Aorta (tissue), 5 donors: ENCODE measurements at regions not wholly inside any gene's neighbourhood (a gene's known extent, or its start where the extent isn't known, plus 50 kb on each side); places are given as distances from the start of the nearest gene placed in this dataset.

Experiments used
- ATAC-seq: fragments of 200-7000 bp; cut with Tn5 transposase; one replicate; pipeline ENCODE4 v1.9.1; 2022; ENCODE audit warnings: moderate library complexity; ENCODE audit not compliant: low FRiP score
- DNase-seq, 2 donors: peaks; one replicate each; pipeline ENCODE4 v3.0.0-alpha.2; 2020
- H3K27ac ChIP-seq, 2 donors: one replicate each; pipeline ENCODE4 v1.5.1; 2013; ENCODE audit warnings: low read length in 2 of 2, mild to moderate bottlenecking in 2 of 2, moderate library complexity in 2 of 2, control low read depth in 1 of 2, inconsistent platforms in 1 of 2, low read depth in 1 of 2
- H3K27me3 ChIP-seq, 2 donors: one replicate each; pipeline ENCODE4 v1.6.1; 2013; ENCODE audit warnings: control low read depth in 1 of 2, low read length in 1 of 2, mild to moderate bottlenecking in 1 of 2, moderate library complexity in 1 of 2; ENCODE audit not compliant: insufficient read depth in 2 of 2, control insufficient read depth in 1 of 2
- H3K36me3 ChIP-seq, 2 donors: one replicate each; pipeline ENCODE4 v1.6.1; 2013; ENCODE audit warnings: control low read depth in 1 of 2, low read length in 1 of 2, mild to moderate bottlenecking in 1 of 2; ENCODE audit not compliant: insufficient read depth in 2 of 2, control insufficient read depth in 1 of 2
- H3K4me1 ChIP-seq, 2 donors: one replicate each; pipeline ENCODE4 v1.6.1; 2013; ENCODE audit warnings: low read length in 2 of 2, control low read depth in 1 of 2, mild to moderate bottlenecking in 1 of 2, moderate library complexity in 1 of 2; ENCODE audit not compliant: insufficient read depth in 2 of 2, control insufficient read depth in 1 of 2
- H3K4me3 ChIP-seq, 2 donors: one replicate each; pipeline ENCODE4 v1.5.1; 2013; ENCODE audit warnings: low read length in 2 of 2, control low read depth in 1 of 2, mild to moderate bottlenecking in 1 of 2
- H3K9me3 ChIP-seq: one replicate; pipeline ENCODE4 v1.6.1; 2013; ENCODE audit warnings: mild to moderate bottlenecking, low read length; ENCODE audit not compliant: control insufficient read depth
- WGBS, 2 donors: extraction: QIAGEN DNeasy Blood & Tissue Kit; methylation state at CpG; one replicate each; pipeline ENCODE4 v1.1.7; 2013; 5-methylcytosine and 5-hydroxymethylcytosine counted together
- intact Hi-C, 2 donors: fragments of 100-400 bp; cut with DNase I; formaldehyde crosslinking; loops; one replicate each; pipeline versions ENCODE4 v1.14.2 to v1.15.0; 2022
- donor health status: healthy with polysubstance abuse.
- donor health status: Bipolar disorder and iron deficiency.
- donor health status: DM: no; HTN: no; CAD: no.
- donor health status: DM: no; HTN: no; CAD: no.
- donor health status: DM: yes; HTN: yes; CAD: no.

- 93 to 96% methylated on average over 8 of the region's 8 CpGs for WGBS, 2 donors
- no peaks in the 10 kb centered on the region for H3K27me3 ChIP-seq
- ATAC-seq = no peak
- H3K4me3 ChIP-seq = no peak overlapping the region
- DNase-seq = no peak
- H3K27ac ChIP-seq = no peak overlapping the region
- no peaks in the 10 kb centered on the region for H3K36me3 ChIP-seq
- H3K9me3 ChIP-seq = peaks cover 4% of the 10 kb centered on the region
- intact Hi-C loops = no loop called here
- H3K4me1 ChIP-seq = no peaks in the 10 kb centered on the region
Measured at GRCh38 chr20:24359321-24360027, 110.0 kb upstream of the SYNDIG1 start.

DNA sequence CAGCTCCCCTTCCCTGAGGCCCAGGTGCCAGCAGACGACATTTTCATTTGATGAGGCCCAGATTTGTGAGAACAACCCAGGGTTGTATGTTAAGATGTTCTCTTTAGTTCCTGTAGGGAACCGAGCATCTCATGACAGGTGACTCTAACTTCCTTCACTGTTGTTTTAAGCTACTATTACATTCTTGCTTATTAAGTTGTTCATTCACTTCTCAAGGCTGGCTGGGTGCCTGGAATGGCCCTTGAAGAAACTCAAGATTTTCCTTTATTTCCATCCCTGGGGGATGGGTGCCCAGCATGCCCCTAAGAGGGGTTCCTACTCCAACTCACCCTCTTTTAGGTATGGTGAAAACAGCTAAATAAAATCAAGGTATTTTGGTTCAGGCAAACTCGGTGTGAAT is 111.5 kb upstream of the SYNDIG1 start:
- ATAC-seq = no peak
- H3K27me3 ChIP-seq = no peaks in the 10 kb centered on the region
- H3K9me3 ChIP-seq = peaks cover 4% of the 10 kb centered on the region
- no peaks in the 10 kb centered on the region for H3K36me3 ChIP-seq
- DNase-seq = no peak
- 81 to 87% methylated on average over 3 of the region's 3 CpGs for WGBS, 2 donors
- no peak overlapping the region for H3K27ac ChIP-seq
- no peak overlapping the region for H3K4me3 ChIP-seq
- H3K4me1 ChIP-seq = no peaks in the 10 kb centered on the region
- intact Hi-C loops = no loop called here

DNA sequence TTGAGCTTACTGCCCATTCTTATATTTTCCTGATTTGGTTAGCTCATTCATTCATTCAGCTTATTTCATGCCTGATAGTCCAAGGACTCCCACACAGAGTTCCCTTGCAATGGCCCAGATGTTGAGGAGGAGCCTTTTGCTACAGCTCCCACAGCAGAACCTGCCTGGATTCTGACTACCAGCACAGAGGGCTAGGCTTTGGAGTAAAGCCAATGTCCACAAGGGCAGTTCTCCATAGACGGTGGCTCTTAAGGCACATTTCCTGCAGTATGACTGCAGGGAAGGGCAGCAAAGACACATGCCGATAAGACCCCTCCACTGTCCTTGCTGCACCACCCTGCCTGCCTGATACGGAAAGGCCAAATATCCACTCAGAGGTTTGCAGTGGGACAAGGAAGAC is 112.3 kb upstream of the SYNDIG1 start:
- intact Hi-C loops = no loop called here
- DNase-seq (no peak), ATAC-seq (no peak)
- 33 to 46% methylated on average over 3 of the region's 3 CpGs for WGBS, 2 donors
- Histone ChIP-seq H3K27ac (no peak overlapping the region), H3K9me3 (peaks cover 4% of the 10 kb centered on the region), H3K36me3 (no peaks in the 10 kb centered on the region), H3K27me3 (no peaks in the 10 kb centered on the region), H3K4me3 (no peak overlapping the region), H3K4me1 (no peaks in the 10 kb centered on the region)

DNA sequence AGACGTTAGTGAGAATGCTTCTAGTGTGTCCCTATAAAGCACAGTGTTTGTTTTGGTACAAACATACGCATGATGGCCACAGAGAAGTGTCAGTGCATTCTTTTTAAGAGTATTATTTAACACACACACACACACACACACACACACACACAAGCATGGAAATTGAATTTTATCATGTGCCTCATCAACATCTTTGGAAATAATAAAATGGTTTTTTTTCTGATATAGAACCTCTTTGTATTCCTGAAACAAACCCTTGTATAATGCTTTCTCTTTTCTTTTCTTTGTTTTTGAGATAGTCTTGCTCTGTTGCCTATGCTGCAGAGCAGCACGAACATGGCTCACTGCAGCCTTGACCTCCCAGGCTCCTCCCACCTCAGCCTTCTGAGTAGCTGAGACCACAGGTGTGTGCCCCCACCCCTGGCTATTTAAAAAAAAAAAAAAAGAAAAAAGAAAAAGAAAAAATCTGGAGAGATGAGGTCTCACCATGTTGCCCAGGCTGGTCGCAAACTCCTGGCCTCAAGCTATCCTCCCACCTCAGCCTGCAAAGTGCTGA is 116.2 kb upstream of the SYNDIG1 start:
- intact Hi-C loops = no loop called here
- no peaks in the 10 kb centered on the region for H3K4me1 ChIP-seq
- H3K9me3 ChIP-seq = no peaks in the 10 kb centered on the region
- WGBS, 2 donors = 80 to 84% methylated on average over 4 of the region's 4 CpGs
- no peaks in the 10 kb centered on the region for H3K27me3 ChIP-seq
- H3K36me3 ChIP-seq = no peaks in the 10 kb centered on the region
- ATAC-seq (no peak), DNase-seq (no peak)
- no peak overlapping the region for H3K4me3 ChIP-seq
- no peak overlapping the region for H3K27ac ChIP-seq

- WGBS, 2 donors = 64 to 69% methylated on average over 7 of the region's 7 CpGs
- DNase-seq (no peak), ATAC-seq (peak; percentile 76)
- H3K27me3 ChIP-seq = no peaks in the 10 kb centered on the region
- no peak overlapping the region for H3K4me3 ChIP-seq
- intact Hi-C loops = no loop called here
- no peaks in the 10 kb centered on the region for H3K36me3 ChIP-seq
- no peaks in the 10 kb centered on the region for H3K9me3 ChIP-seq
- H3K27ac ChIP-seq = no peak overlapping the region
- no peaks in the 10 kb centered on the region for H3K4me1 ChIP-seq
Measured at GRCh38 chr20:24350923-24351368, 118.5 kb upstream of the SYNDIG1 start.

GRCh38 chr20:24341781-24342180 is 127.6 kb upstream of the SYNDIG1 start:
- no peak overlapping the region for H3K27ac ChIP-seq
- no peaks in the 10 kb centered on the region for H3K27me3 ChIP-seq
- intact Hi-C loops = no loop called here
- DNase-seq = no peak
- H3K36me3 ChIP-seq = no peaks in the 10 kb centered on the region
- no peaks in the 10 kb centered on the region for H3K9me3 ChIP-seq
- 56 to 64% methylated on average over 3 of the region's 3 CpGs for WGBS, 2 donors
- H3K4me1 ChIP-seq = no peaks in the 10 kb centered on the region
- ATAC-seq = no peak
- H3K4me3 ChIP-seq = no peak overlapping the region

DNA sequence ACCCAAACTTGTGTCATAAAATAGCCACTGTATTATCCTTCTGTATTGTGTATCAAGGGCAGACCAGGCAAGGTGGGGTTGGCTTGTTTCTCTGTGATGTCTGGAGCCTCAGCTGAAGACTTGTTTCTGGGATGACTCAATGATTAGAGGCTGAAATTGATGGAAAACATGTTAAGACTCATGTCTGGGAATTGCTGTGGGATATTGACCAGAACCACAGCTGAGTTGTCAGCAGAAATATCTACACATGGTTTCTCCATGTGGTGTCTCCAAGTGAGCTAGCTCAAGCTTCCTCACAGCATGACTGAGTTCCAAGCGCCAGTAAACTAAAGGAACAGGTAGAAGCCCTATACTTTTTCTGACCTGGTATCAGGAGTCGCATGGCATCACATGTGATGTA is 128.5 kb upstream of the SYNDIG1 start:
- Histone ChIP-seq H3K9me3 (no peaks in the 10 kb centered on the region), H3K4me1 (no peaks in the 10 kb centered on the region), H3K36me3 (no peaks in the 10 kb centered on the region), H3K27ac (no peak overlapping the region), H3K27me3 (no peaks in the 10 kb centered on the region), H3K4me3 (no peak overlapping the region)
- intact Hi-C loops = no loop called here
- 95% methylated on average over 2 of the region's 2 CpGs for WGBS, 2 donors
- no peak for DNase-seq
- no peak for ATAC-seq

GRCh38 chr20:24339210-24339641 is 130.2 kb upstream of the SYNDIG1 start:
- Histone ChIP-seq H3K27me3 (no peaks in the 10 kb centered on the region), H3K36me3 (no peaks in the 10 kb centered on the region), H3K4me3 (no peak overlapping the region), H3K9me3 (no peaks in the 10 kb centered on the region), H3K4me1 (no peaks in the 10 kb centered on the region), H3K27ac (no peak overlapping the region)
- ATAC-seq (no peak), DNase-seq (no peak)
- intact Hi-C loops = no loop called here
- WGBS, 2 donors = 79 to 84% methylated on average over 5 of the region's 5 CpGs

DNA sequence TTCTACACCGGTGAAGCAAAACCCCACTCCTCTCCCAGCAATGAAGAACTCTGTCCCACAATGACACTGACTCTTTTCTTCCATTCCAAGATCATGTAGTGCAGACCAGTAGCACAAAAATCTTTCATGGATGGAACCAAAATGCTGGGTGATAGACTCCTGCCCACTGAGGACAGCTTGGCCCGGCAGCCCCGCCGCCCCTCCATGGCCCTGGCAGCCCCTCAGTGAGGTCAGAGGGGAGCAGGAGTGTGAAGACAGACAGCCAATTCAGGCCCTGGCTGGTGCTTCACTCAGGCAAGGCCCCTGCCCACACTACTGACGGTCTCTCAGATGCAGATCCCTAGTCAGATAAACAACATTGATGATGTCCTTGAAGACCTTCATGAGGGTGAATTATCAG is 131.9 kb upstream of the SYNDIG1 start:
- intact Hi-C loops = no loop called here
- no peaks in the 10 kb centered on the region for H3K9me3 ChIP-seq
- no peak overlapping the region for H3K4me3 ChIP-seq
- WGBS, 2 donors = 86 to 91% methylated on average over 5 of the region's 5 CpGs
- no peaks in the 10 kb centered on the region for H3K27me3 ChIP-seq
- no peaks in the 10 kb centered on the region for H3K36me3 ChIP-seq
- H3K4me1 ChIP-seq = no peaks in the 10 kb centered on the region
- H3K27ac ChIP-seq = no peak overlapping the region
- no peak for DNase-seq
- no peak for ATAC-seq
